GM23338 (cell line): ENCODE measurements at regions not wholly inside any gene's neighbourhood (a gene's known extent, or its start where the extent isn't known, plus 50 kb on each side); places are given as distances from the start of the nearest gene placed in this dataset.
"Not testable (repeated sequence)": the region's sequence is repeated elsewhere in the genome, so short reads cannot be mapped to it uniquely, and the experiment has no call there.

Experiments
- ATAC-seq: fragments of 200-7000 bp; cut with Tn5 transposase; 3 replicates; pipeline ENCODE4 v1.9.1; 2020
- DNase-seq: peaks from one replicate; pipeline ENCODE4 v3.0.0-alpha.2; 2015; ENCODE audit warnings: low spot score
- H2AFZ ChIP-seq: fragments of 200-600 bp; sonication (generic); 2 replicates; pipeline ENCODE4 v1.8.0; 2016; ENCODE audit warnings: antibody characterized with exemption, mild to moderate bottlenecking, moderate library complexity
- H3F3A ChIP-seq: fragments of 200-600 bp; sonication (generic); replicated peaks from 2 replicates; pipeline ENCODE4 v1.8.0; 2017; ENCODE audit warnings: antibody characterized with exemption, mixed run types, low read depth
- H3K27ac ChIP-seq: fragments of 200-600 bp; sonication (generic); 2 replicates; pipeline ENCODE4 v1.6.1; 2016; ENCODE audit warnings: low read depth
- H3K27me3 ChIP-seq: fragments of 200-600 bp; sonication (generic); 2 replicates; pipeline ENCODE4 v1.8.0; 2016; ENCODE audit warnings: mild to moderate bottlenecking, mixed run types, moderate library complexity; ENCODE audit not compliant: insufficient read depth
- H3K36me3 ChIP-seq: fragments of 200-600 bp; sonication (generic); 2 replicates; pipeline ENCODE4 v1.8.0; 2016; ENCODE audit warnings: mild to moderate bottlenecking; ENCODE audit not compliant: insufficient read depth
- H3K4me1 ChIP-seq: fragments of 200-600 bp; sonication (generic); 2 replicates; pipeline ENCODE4 v1.8.0; 2016; ENCODE audit warnings: mild to moderate bottlenecking, moderate library complexity; ENCODE audit not compliant: insufficient read depth
- H3K4me2 ChIP-seq: fragments of 200-600 bp; sonication (generic); 2 replicates; pipeline ENCODE4 v1.7.1; 2017; ENCODE audit warnings: mixed run types
- H3K4me3 ChIP-seq: fragments of 200-600 bp; sonication (generic); 2 replicates; pipeline ENCODE4 v1.6.1; 2016; ENCODE audit warnings: mixed run types
- H3K79me2 ChIP-seq: fragments of 200-600 bp; sonication (generic); replicated peaks from 2 replicates; pipeline ENCODE4 v1.8.0; 2017; ENCODE audit warnings: mild to moderate bottlenecking; ENCODE audit not compliant: insufficient read depth
- H3K9me2 ChIP-seq: fragments of 200-600 bp; sonication (generic); 2 replicates; pipeline ENCODE4 v1.8.0; 2017; ENCODE audit not compliant: insufficient read depth
- H4K20me1 ChIP-seq: fragments of 200-600 bp; sonication (generic); replicated peaks from 2 replicates; pipeline ENCODE4 v1.8.0; 2017; ENCODE audit warnings: mild to moderate bottlenecking; ENCODE audit not compliant: insufficient read depth
- H3K27ac Mint-ChIP-seq: 2 replicates; pipeline ENCODE4 v1.8.0; 2020; ENCODE audit warnings: inconsistent platforms, mild to moderate bottlenecking, moderate library complexity, mixed read lengths
- H3K27me3 Mint-ChIP-seq: 3 replicates; pipeline ENCODE4 v1.8.0; 2022; ENCODE audit warnings: low read depth, mild to moderate bottlenecking, moderate library complexity, mixed read lengths, inconsistent platforms; ENCODE audit not compliant: insufficient read depth, poor library complexity
- H3K36me3 Mint-ChIP-seq: 3 replicates; pipeline ENCODE4 v1.8.0; 2021; ENCODE audit warnings: low read depth, mild to moderate bottlenecking, inconsistent platforms, moderate library complexity, mixed read lengths
- H3K4me1 Mint-ChIP-seq: 3 replicates; pipeline ENCODE4 v1.8.0; 2020; ENCODE audit warnings: mild to moderate bottlenecking, inconsistent platforms, mixed read lengths
- H3K4me3 Mint-ChIP-seq: 3 replicates; pipeline ENCODE4 v1.8.0; 2021; ENCODE audit warnings: moderate library complexity, mild to moderate bottlenecking, inconsistent platforms, mixed read lengths
- H3K9me3 Mint-ChIP-seq: 3 replicates; pipeline ENCODE4 v1.8.0; 2020; ENCODE audit warnings: moderate library complexity, mild to moderate bottlenecking, inconsistent platforms, mixed read lengths
- CREB1 ChIP-seq: fragments of 250-450 bp; sonication (Bioruptor Pico); IDR thresholded peaks from 2 replicates; pipeline ENCODE4 v1.5.0; 2020; ENCODE audit warnings: low read depth, mild to moderate bottlenecking, moderate library complexity
- CTCF ChIP-seq, 2 experiments: fragments of 200-600 bp in 1 of 2; sonication (generic) in 1 of 2; conservative IDR thresholded peaks; 2 replicates each; pipeline versions ENCODE4 v1.5.1 to v1.6.1; 2016 to 2017; ENCODE audit warnings: antibody characterized with exemption in 2 of 2, low read depth in 2 of 2, mild to moderate bottlenecking in 2 of 2, moderate library complexity in 1 of 2
- EZH2 ChIP-seq: fragments of 200-600 bp; sonication (generic); IDR thresholded peaks from one replicate; pipeline ENCODE4 v1.8.0; 2017; ENCODE audit warnings: antibody characterized with exemption, mild to moderate bottlenecking, low read depth; ENCODE audit not compliant: unreplicated experiment
- JUNB ChIP-seq: IDR thresholded peaks from one replicate; pipeline ENCODE4 v1.6.1; 2016; ENCODE audit warnings: antibody characterized with exemption; ENCODE audit not compliant: unreplicated experiment
- NANOG ChIP-seq: IDR thresholded peaks from 2 replicates; pipeline ENCODE4 v1.6.1; 2016; ENCODE audit warnings: antibody characterized with exemption, borderline replicate concordance
- POLR2AphosphoS5 ChIP-seq: IDR thresholded peaks from 2 replicates; pipeline ENCODE4 v1.6.1; 2016; ENCODE audit warnings: antibody characterized with exemption, low read depth
- REST ChIP-seq: IDR thresholded peaks from one replicate; pipeline ENCODE4 v1.6.1; 2018; ENCODE audit warnings: antibody characterized with exemption; ENCODE audit not compliant: unreplicated experiment
- ZNF114 ChIP-seq: fragments of 250-450 bp; sonication (Bioruptor Pico); IDR thresholded peaks from 2 replicates; pipeline ENCODE4 v1.5.0; 2020; ENCODE audit warnings: mild to moderate bottlenecking, moderate library complexity
- ZNF331 ChIP-seq: fragments of 250-450 bp; sonication (Bioruptor Pico); IDR thresholded peaks from 2 replicates; pipeline ENCODE4 v1.5.0; 2020; ENCODE audit warnings: low read depth, mild to moderate bottlenecking, moderate library complexity

GRCh38 chr15:70576276-70576675 lies 187.1 kb downstream of the UACA start (continued):
- TF ChIP-seq EZH2, result no peak
- no peak for TF ChIP-seq CTCF (conservative IDR thresholded peaks at IDR 0.05; ENCODE audit: low read depth in 2 of 2)

- Histone ChIP-seq H3K27me3 (no peaks in the 10 kb centered on the region), H3K9me2 (no peaks in the 10 kb centered on the region), H3K4me2 (no peak overlapping the region), H3F3A (no peaks in the 10 kb centered on the region), H4K20me1 (0 out of 2 replicates have a peak, but pooled peaks cover 3% of the 10 kb centered on the region), H2AFZ (no peak overlapping the region), H3K27ac (no peak overlapping the region), H3K4me1 (0 out of 2 replicates have a peak, but pooled peaks cover 6% of the 10 kb centered on the region), H3K36me3 (no peaks in the 10 kb centered on the region), H3K4me3 (no peak overlapping the region), H3K79me2 (no peaks in the 10 kb centered on the region)
- no peak overlapping the region for H3K4me3 Mint-ChIP-seq
- no peak for ATAC-seq
- H3K36me3 Mint-ChIP-seq, result peaks cover 6% of the 10 kb centered on the region
- peaks cover 9% of the 10 kb centered on the region for H3K27me3 Mint-ChIP-seq
- H3K27ac Mint-ChIP-seq, result no peak overlapping the region
- peaks cover 9% of the 10 kb centered on the region for H3K4me1 Mint-ChIP-seq
- DNase-seq, result no peak
- peaks cover 15% of the 10 kb centered on the region for H3K9me3 Mint-ChIP-seq
- no peak for TF ChIP-seq CTCF (conservative IDR thresholded peaks at IDR 0.05; ENCODE audit: low read depth in 2 of 2)
- TF ChIP-seq ZNF114, result no peak
- no peak for TF ChIP-seq ZNF331 (CRISPR knock-in tag)
- TF ChIP-seq JUNB, result no peak
- TF ChIP-seq POLR2AphosphoS5, result no peak
- TF ChIP-seq REST, result no peak
- no peak for TF ChIP-seq CREB1
- no peak for TF ChIP-seq EZH2
- TF ChIP-seq NANOG, result no peak
These were observed 187.8 kb downstream of the UACA start for GRCh38 chr15:70575231-70576226.

GRCh38 chr15:70574325-70574724 lies 189.0 kb downstream of the UACA start:
- not testable (repeated sequence) for H3K27me3 ChIP-seq, H3K27ac Mint-ChIP-seq, H2AFZ ChIP-seq, H3K4me1 ChIP-seq, DNase-seq, H3K9me2 ChIP-seq, H3K4me3 ChIP-seq, ATAC-seq, H3F3A ChIP-seq, H3K36me3 ChIP-seq, H4K20me1 ChIP-seq, H3K79me2 ChIP-seq, H3K27me3 Mint-ChIP-seq, H3K4me1 Mint-ChIP-seq, H3K36me3 Mint-ChIP-seq, H3K27ac ChIP-seq, H3K4me3 Mint-ChIP-seq, H3K4me2 ChIP-seq
- peaks cover 15% of the 10 kb centered on the region for H3K9me3 Mint-ChIP-seq
